NCI-H1417 (cell line): ENCODE measurements at regions not wholly inside any gene's neighbourhood (a gene's known extent, or its start where the extent isn't known, plus 50 kb on each side); places are given as distances from the start of the nearest gene placed in this dataset.
A peak's percentile ranks its signal among the peaks of the same experiment; 100 is the strongest.
"Not testable (repeated sequence)": the region's sequence is repeated elsewhere in the genome, so short reads cannot be mapped to it uniquely, and the experiment has no call there.

ENCODE experiments used
- DNase-seq, 3 experiments: peaks; one replicate each; lab custom pipeline; 2025; lab: John Stamatoyannopoulos, UW

GRCh38 chrX:40414335-40414734 is 166.4 kb upstream of the ATP6AP2 start:
- DNase-seq: no peak

DNA sequence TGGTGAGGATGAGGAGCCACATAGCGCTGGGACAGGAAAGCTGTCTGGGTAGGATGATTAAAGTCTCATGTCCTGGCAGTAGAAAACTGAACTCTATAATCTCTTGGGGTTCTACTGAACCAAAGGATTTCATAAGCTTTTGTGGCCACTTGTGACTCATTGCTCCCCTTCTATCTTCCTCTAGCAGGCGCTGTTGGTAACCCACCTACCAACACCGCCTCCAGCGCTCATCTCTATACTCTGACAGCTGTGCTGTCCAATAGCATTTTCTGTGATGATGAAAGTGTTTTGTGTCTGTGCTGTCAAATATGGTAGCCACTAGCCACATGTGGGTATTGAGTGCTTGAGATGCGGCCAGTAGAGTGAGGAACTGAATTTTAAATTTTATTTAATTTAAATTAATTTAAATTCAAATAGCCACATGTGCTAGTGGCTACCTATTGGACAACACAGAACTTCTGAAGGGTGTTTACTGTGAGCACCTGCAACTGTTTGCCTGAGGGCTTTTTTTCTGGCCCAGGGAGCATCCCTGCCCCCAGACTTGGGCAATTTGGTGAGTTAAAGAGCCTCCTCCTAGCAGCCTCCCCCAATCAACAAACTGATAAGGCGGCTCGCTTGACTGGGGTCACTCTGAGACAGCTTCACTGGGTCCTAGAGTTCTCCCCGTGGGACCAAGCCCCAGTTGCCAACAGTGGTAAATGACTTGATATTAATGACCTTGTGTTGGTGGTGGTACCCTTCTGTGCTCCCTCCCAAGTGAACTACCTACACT is 169.2 kb upstream of the ATP6AP2 start:
- no peak for DNase-seq

DNA sequence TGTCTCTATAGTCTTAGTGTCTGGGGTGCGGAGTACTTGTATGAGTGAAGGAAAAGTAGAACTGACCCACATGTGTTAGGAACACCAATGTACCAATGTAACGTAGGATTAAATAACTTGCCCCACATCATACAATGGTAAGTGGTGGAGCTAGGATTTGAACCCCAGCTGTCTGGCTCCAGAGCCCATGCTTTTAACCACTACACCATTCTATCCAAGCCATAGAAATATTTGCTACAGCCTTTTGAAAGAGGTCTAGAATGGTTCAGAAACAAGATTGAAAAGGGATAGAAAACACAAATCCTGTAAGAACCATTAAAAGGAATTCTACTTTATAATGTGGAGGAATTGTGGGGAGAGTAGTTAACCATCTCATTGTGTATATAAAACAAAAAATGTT is 169.9 kb upstream of the ATP6AP2 start:
- DNase-seq: no peak

DNA sequence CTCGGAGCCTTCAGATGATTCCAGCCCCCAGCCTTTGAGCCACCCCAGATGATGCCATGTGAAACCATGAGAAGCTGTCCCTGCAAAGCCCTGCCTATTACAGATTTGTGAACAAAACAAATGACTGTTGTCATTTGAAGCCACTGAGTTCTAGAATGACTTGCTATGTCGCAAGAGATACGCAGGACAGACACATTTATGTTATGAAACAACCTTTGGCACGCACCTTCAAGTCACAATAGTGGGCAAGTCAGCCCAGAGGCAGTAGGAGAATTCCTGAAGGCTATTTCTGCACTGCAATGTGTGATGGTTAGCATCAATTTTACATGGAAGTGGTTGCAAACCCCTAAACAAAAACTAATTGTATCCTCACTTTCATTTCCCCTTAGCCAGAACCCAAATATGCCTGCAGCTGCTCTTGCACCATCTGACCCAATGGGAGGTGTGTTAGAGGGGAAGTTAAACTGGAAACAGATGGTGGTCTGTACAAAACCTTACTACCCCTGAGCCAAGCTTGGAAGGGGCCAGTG is 174.4 kb upstream of the ATP6AP2 start:
- no peak for DNase-seq

DNA sequence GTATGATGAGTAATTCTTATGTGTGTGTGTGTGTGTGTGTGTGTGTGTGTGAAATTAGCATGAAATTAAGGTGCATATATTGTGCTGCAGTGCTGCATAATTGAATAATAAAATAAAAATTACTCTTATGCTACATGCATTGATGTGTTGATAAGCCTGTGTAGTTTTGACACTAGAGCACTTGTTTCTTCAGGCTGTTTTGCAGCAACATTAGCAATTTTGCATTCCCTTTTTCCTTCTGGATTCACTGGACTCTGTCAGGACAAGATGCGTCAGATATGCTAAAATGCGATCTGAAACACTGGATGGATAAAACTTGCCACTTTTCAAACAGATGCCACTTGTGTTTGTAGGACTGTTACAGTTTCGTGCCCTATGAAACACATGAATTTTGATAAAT is 175.4 kb upstream of the ATP6AP2 start:
- no peak for DNase-seq

DNA sequence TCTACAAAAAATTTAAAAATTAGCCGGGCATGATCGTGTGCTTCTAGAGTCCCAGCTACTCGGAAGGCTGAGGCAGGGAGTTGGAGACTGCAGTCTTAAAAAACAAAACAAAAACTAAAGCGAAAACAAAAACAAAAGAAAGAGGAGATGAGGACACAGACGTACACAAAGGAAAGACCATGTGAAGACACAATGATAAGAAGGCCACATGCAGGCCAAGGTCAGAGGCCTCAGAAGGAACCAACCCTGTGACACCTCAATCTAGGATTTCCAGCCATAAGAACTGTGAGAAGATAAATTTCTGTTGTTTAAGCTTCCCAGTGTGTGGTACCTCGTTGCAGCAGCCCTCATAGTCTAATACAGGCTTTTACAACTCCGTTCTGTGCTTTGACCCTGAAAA is 177.0 kb upstream of the ATP6AP2 start:
- no peak for DNase-seq

- no peak for DNase-seq
Observed at GRCh38 chrX:40402831-40403533, 177.8 kb upstream of the ATP6AP2 start.

DNA sequence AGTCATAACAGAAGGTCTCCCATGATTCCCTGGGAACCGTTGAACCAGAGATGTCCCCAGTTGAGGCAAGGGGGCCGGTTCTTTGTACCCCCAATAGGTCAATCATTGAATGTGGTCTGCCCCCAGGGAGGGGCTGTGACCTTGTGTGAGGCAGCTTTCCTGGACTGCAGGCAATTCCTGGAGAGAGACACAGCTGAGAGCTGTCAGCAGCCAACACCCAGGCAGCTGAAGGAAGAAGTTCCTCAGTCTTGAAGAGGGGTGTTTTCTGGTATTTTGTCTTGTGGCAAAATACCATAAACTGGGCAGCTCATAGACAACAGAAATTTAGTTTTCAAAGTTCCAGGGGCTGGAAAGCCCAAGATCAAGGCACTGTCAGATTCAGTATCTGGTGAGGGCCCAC is 185.7 kb upstream of the ATP6AP2 start:
- no peak for DNase-seq

DNA sequence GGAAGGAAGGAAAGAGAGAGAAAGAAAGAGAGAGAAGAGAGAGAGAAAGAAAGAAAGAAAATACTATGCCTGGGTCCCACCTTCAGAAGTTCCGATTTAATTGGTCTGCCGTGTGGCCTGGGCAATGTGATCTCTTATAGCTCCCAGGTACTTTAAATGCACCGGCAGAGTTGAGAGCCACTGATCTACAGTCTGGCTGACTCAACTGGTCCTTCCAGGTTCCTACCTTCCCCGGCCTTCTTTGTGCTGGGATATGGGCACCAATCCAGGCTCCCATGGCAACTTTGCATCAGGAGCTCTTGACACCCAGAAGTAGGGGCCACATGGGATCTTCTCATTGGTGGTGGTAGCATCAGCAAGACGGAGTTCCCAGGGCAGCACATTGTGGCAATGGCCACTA is 186.5 kb upstream of the ATP6AP2 start:
- DNase-seq: no peak

GRCh38 chrX:40392599-40392998 is 188.2 kb upstream of the ATP6AP2 start:
- DNase-seq: peak in 1 of 3 experiments; percentile 33

DNA sequence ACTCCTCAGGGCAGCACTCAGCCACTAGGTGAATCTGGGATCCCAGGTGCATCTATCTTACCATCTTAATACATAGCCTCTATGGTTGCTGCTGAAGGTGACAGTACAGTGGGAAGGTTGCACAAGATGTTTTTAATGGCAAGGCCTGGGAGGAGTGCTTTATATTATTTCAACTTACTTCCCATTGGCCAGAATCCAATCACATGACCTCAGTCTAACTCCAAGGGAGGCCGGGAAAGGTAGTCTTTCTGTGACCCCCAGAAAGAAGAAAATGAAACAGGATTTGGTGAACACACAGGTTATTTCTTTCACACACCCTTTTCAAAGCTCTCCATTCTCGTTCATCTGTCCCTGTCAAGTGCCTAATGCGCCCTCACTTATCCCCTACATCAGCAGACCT is 189.1 kb upstream of the ATP6AP2 start:
- peak in 2 of 3 experiments; percentile 0 to 46 for DNase-seq

GRCh38 chrX:40389555-40389954 is 191.2 kb upstream of the ATP6AP2 start:
- no peak for DNase-seq

GRCh38 chrX:40388441-40388840 is 192.3 kb upstream of the ATP6AP2 start:
- peak in 2 of 3 experiments; percentile 5 to 43 for DNase-seq

- DNase-seq: peak; percentile 27 to 83 (median 54)
Observed at GRCh38 chrX:40387869-40388268, 192.9 kb upstream of the ATP6AP2 start.

- DNase-seq: not testable (repeated sequence)
Observed at GRCh38 chrX:40387311-40387710, 193.5 kb upstream of the ATP6AP2 start.

GRCh38 chrX:40385682-40386081 is 195.1 kb upstream of the ATP6AP2 start:
- no peak for DNase-seq

- DNase-seq: no peak
Observed at GRCh38 chrX:40385256-40385655, 195.5 kb upstream of the ATP6AP2 start.

DNA sequence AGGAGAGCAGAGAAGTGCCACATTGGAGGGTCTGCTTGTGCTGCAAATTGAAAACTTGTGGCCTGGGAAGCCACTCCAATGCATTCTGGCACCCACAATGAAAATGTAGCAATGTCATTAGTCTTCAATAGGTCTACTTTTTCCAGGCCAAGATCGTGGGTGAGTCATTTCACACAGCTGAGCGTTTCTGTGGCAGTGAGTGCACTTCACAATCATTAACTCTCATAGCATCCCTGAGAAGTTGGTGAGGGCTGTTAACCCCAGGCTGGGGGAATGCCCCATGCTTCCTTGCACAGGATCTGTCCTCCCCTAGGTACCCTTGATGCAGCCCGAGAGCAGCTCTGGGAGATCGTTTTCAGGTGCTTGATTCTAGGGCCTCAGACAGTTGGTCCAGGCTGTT is 196.8 kb upstream of the ATP6AP2 start:
- no peak for DNase-seq

DNA sequence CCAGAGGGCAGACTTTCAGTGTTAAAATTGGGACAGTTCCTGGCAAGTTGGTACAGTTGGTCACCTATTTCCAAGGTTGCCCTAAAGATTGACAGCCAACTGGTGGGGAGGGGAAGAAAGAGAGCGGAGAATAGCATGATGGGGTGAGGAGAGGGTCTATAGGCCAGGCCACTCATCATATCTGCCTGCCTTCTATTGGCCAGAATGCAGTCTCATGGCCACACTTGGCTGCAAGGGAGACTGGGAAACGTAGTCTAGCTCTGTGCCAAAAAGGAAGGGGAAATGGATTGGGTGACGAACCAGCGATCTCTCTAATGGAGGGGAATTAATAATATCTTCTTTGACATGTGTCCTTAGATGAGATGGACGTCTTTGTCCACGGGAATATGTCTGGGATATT is 197.4 kb upstream of the ATP6AP2 start:
- DNase-seq: no peak

GRCh38 chrX:40380655-40381488 is 199.9 kb upstream of the ATP6AP2 start:
- peak in 2 of 3 experiments; percentile 44 to 68 for DNase-seq

- no peak for DNase-seq
Observed at GRCh38 chrX:40377684-40378083, 203.1 kb upstream of the ATP6AP2 start.

- DNase-seq: no peak
Observed at GRCh38 chrX:40374486-40374885, 206.3 kb upstream of the ATP6AP2 start.
